GM21367 (cell line): ENCODE measurements at regions not wholly inside any gene's neighbourhood (a gene's known extent, or its start where the extent isn't known, plus 50 kb on each side); places are given as distances from the start of the nearest gene placed in this dataset.

Source experiments
- ATAC-seq: cut with Tn5 transposase; IDR thresholded peaks from one replicate; pipeline ENCODE4 v1.9.1; 2021; ENCODE audit not compliant: unreplicated experiment

GRCh38 chr2:151157000-151157735, 104.5 kb downstream of the RBM43 start:
- ATAC-seq: no peak

- no peak for ATAC-seq
Observed at GRCh38 chr2:151156431-151156830, 105.2 kb downstream of the RBM43 start.

GRCh38 chr2:151153601-151154000, 108.1 kb downstream of the RBM43 start:
- ATAC-seq: no peak

GRCh38 chr2:151150331-151151320, 111.0 kb downstream of the RBM43 start:
- no peak for ATAC-seq

GRCh38 chr2:151138507-151138906, 123.2 kb downstream of the RBM43 start:
- ATAC-seq: no peak

- ATAC-seq: no peak
Observed at GRCh38 chr2:151137526-151137925, 124.1 kb downstream of the RBM43 start.

GRCh38 chr2:151120011-151120410, 141.7 kb downstream of the RBM43 start:
- ATAC-seq: no peak

- no peak for ATAC-seq
Observed at GRCh38 chr2:151119374-151119773, 142.3 kb downstream of the RBM43 start.

GRCh38 chr2:151118269-151118668, 143.4 kb downstream of the RBM43 start:
- ATAC-seq: no peak

GRCh38 chr2:151114874-151115273, 146.8 kb downstream of the RBM43 start:
- ATAC-seq: no peak

GRCh38 chr2:151113318-151113717, 148.3 kb downstream of the RBM43 start:
- no peak for ATAC-seq

GRCh38 chr2:151111599-151112278, 149.9 kb downstream of the RBM43 start:
- no peak for ATAC-seq

GRCh38 chr2:151106805-151107506, 154.7 kb downstream of the RBM43 start:
- ATAC-seq: no peak

- ATAC-seq: no peak
Observed at GRCh38 chr2:151103551-151103950, 158.1 kb downstream of the RBM43 start.

GRCh38 chr2:151102226-151102625, 159.4 kb downstream of the RBM43 start:
- ATAC-seq: no peak

GRCh38 chr2:151098841-151099240, 162.8 kb downstream of the RBM43 start:
- no peak for ATAC-seq

GRCh38 chr2:151097895-151098294, 163.8 kb downstream of the RBM43 start:
- no peak for ATAC-seq

- ATAC-seq: no peak
Observed at GRCh38 chr2:151097128-151097527, 164.5 kb downstream of the RBM43 start.

GRCh38 chr2:151096235-151096634, 165.4 kb downstream of the RBM43 start:
- no peak for ATAC-seq

- ATAC-seq: no peak
Observed at GRCh38 chr2:151095463-151095862, 166.2 kb downstream of the RBM43 start.

GRCh38 chr2:151091583-151091982, 170.1 kb downstream of the RBM43 start:
- no peak for ATAC-seq
